ENCODE measurements at regions not wholly inside any gene's neighbourhood (a gene's known extent, or its start where the extent isn't known, plus 50 kb on each side); places are given as distances from the start of the nearest gene placed in this dataset.

GRCh38 chr6:154664287-154664686, 68.9 kb upstream of the SCAF8 start:
- Mint-ChIP-seq H3K27ac (no peak overlapping the region), H3K36me3 (ENCODE audit: low read depth) (no peaks in the 10 kb centered on the region), H3K4me1 (no peaks in the 10 kb centered on the region), H3K27me3 (peaks cover 9% of the 10 kb centered on the region), H3K9me3 (no peaks in the 10 kb centered on the region), H3K4me3 (no peak overlapping the region)
- DNase-seq = no peak
- intact Hi-C loops (cut with micrococcal nuclease) = no loop called here

GRCh38 chr6:154668156-154668555, 65.1 kb upstream of the SCAF8 start:
- peaks cover 9% of the 10 kb centered on the region for H3K27me3 Mint-ChIP-seq
- H3K9me3 Mint-ChIP-seq = no peaks in the 10 kb centered on the region
- intact Hi-C loops (cut with micrococcal nuclease) = no loop called here
- H3K27ac Mint-ChIP-seq = no peak overlapping the region
- H3K4me1 Mint-ChIP-seq = no peaks in the 10 kb centered on the region
- no peaks in the 10 kb centered on the region for H3K36me3 Mint-ChIP-seq (ENCODE audit: low read depth)
- no peak overlapping the region for H3K4me3 Mint-ChIP-seq
- no peak for DNase-seq

- intact Hi-C loops (cut with micrococcal nuclease) = loop anchor here (10.0 kb wide), 1 partner anchor 517 kb away; no protein-coding TSS in a partner anchor
- Mint-ChIP-seq H3K9me3 (no peaks in the 10 kb centered on the region), H3K27ac (no peak overlapping the region), H3K4me1 (no peaks in the 10 kb centered on the region), H3K4me3 (no peak overlapping the region), H3K36me3 (ENCODE audit: low read depth) (no peaks in the 10 kb centered on the region), H3K27me3 (peaks cover 2% of the 10 kb centered on the region)
- no peak for DNase-seq
Observed at GRCh38 chr6:154672086-154672485, 61.1 kb upstream of the SCAF8 start.

GRCh38 chr6:154673919-154674318, 59.3 kb upstream of the SCAF8 start:
- Mint-ChIP-seq H3K36me3 (ENCODE audit: low read depth) (no peaks in the 10 kb centered on the region), H3K4me1 (no peaks in the 10 kb centered on the region), H3K9me3 (no peaks in the 10 kb centered on the region), H3K27ac (no peak overlapping the region), H3K4me3 (no peak overlapping the region), H3K27me3 (peaks cover 2% of the 10 kb centered on the region)
- DNase-seq = no peak
- intact Hi-C loops (cut with micrococcal nuclease) = loop anchor here (2.0 to 10.0 kb wide), 2 partner anchors 501 to 519 kb away; no protein-coding TSS in a partner anchor

- intact Hi-C loops (cut with micrococcal nuclease) = loop anchor here (1.0 to 10.0 kb wide), 7 partner anchors 58 to 857 kb away; partner anchors contain the start of gene SCAF8
- Mint-ChIP-seq H3K4me3 (no peak overlapping the region), H3K9me3 (no peaks in the 10 kb centered on the region), H3K27ac (no peak overlapping the region), H3K27me3 (peaks cover 2% of the 10 kb centered on the region), H3K36me3 (ENCODE audit: low read depth) (no peaks in the 10 kb centered on the region), H3K4me1 (no peaks in the 10 kb centered on the region)
- DNase-seq = peak; percentile 96
Observed at GRCh38 chr6:154675602-154676088, 57.6 kb upstream of the SCAF8 start.

- no peaks in the 10 kb centered on the region for H3K36me3 Mint-ChIP-seq (ENCODE audit: low read depth)
- no peak overlapping the region for H3K27ac Mint-ChIP-seq
- no peak for DNase-seq
- peaks cover 4% of the 10 kb centered on the region for H3K27me3 Mint-ChIP-seq
- H3K4me3 Mint-ChIP-seq = no peak overlapping the region
- peaks cover 10% of the 10 kb centered on the region for H3K4me1 Mint-ChIP-seq
- H3K9me3 Mint-ChIP-seq = no peaks in the 10 kb centered on the region
- intact Hi-C loops (cut with micrococcal nuclease) = no loop called here
Observed at GRCh38 chr6:154682633-154683125, 50.5 kb upstream of the SCAF8 start.

Data from activated CD4-positive, alpha-beta T cell treated with anti-CD3 and anti-CD28 coated beads, Interleukin-2, amount 10 ng/mL, durations not matched to agents 24 days and 14 days (primary cell).